RKO (cell line): ENCODE measurements at regions not wholly inside any gene's neighbourhood (a gene's known extent, or its start where the extent isn't known, plus 50 kb on each side); places are given as distances from the start of the nearest gene placed in this dataset.

Experiments used
- DNase-seq: peaks from one replicate; pipeline ENCODE4 v3.0.0-alpha.2; 2016; ENCODE audit warnings: low spot score

DNA sequence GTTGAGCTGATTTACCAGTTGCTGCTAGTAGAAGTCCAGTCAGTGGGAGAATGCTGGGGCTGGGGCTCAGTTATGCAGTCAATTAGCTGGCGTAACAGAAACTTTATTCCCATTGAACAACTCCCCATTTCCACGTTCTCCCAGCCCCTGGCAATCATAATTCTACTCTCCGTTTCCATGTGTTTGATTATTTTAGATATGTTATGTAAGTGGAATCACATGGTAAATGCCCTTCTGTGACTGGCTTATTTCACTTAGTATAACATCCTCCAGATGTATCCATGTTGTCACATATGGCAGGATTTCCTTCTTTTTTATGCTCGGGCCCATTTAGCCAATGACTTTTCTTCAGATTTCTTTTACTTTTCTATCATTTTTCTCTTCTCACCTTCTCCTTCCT is 61.1 kb upstream of the EXOC4 start:
- DNase-seq = no peak

DNA sequence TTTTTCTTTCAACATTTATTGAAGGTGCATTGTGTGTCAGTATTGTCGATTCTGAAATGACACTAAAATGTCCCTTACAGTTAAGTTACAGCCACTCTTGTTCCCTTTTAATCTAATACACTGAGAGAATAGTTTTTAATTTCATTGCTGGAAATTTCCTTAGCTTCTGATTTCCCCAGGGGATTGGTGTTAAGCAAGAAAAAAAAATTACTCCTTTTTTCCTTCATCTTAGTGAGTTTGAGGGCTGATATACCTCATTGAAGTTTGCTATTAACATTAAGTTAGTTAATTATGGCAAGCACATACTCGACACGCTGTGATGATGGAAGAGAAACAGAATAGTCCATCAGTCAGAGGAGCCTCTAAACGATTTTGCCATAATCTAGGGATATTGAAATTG is 57.0 kb upstream of the EXOC4 start:
- no peak for DNase-seq

DNA sequence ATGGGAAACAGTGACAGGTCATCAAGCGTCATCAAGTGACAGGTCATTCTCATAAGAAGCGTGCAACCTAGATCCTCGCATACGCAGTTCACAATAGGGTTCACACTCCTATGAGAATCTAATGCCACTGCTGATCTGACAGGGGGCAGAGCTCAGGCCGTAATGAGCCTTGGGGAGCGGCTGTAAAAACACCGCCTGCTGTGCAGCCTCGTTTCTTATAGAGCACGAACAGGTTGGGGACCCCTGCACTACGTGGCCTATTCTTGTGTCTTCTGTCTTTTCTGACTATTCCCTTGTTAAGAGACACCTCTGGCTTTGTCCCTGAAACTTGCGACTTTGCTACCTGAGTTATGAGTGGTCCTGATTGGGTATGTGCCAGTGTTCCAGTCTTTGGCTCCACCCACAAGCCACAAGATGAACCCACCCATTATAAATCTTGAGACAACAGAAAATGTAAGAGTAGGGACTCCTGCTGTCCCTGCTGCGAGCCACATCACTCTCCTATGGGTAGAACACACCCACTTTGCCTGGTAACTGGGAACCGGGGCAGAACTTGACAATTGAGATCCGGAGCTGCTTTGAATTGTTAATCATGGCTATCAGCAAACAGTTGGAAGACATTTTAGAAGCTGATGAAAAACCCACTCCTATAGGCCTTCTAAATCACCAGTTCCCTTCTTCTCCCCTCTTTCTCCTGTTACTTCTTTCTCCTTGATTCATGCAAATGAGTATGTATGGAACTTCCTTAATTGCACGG is 55.8 kb upstream of the EXOC4 start:
- DNase-seq = no peak

DNA sequence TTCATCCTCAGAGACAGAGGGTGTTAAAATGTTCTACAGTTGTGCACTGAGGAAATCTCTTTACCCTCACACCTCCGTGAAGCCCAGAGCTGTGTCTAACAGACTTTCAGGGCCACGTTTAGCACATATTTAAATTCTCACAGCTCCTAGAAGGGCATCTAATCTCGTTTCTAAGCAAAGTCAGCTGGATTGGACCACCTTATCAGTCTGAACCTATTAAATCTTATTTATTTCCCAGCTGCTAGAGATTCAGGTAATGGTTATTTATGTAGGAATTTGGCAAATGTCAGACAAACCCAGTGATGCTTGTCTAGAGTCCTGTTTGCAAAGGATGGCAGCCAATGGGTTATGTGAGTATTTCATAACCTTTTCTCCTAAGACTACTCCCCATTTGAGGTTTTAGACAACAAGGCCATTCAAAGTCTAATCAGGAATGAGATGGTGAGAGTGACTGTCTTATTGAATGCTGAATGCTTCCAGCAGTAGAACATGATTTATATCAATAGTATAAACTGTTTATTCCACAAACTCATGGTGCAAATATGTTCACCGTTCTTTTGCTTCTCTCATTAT is 54.8 kb upstream of the EXOC4 start:
- no peak for DNase-seq

DNA sequence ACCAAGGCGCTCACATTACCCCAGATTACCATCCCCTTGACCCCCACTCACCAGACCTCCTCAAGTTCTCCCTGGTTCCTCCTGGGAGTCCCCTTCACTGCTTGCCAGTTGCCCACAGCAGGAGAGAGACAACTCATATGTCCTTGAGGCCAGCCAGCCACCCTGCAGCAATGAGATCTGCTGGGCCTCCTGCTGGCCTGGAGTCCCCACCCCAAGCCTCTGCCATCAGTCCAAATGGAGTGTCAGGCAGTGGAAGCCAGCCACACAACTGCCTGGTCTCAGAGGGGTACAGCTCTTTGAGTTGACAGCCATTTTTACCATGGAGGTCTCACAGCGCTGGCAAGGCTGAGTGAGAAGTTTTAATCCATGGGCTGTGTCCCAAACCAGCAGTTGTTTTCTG is 53.0 kb upstream of the EXOC4 start:
- no peak for DNase-seq

DNA sequence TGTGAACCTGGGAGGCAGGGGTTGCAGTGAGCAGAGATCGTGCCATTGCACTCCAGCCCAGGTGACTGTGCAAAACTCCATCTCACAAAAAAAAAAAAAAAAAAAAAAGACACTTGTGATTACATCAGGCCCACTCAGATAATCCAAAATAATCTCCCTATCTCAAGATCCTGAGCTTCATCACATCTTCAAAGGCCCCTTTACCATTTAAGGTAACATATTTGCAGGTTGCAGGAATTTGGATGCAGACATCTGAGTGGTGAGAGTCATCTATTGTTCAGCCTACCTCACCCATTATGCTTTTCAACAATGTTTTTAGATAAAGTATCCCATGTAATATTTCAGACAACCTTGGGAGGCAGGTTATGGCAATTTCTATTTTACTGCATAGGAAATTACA is 51.4 kb upstream of the EXOC4 start:
- DNase-seq = no peak

DNA sequence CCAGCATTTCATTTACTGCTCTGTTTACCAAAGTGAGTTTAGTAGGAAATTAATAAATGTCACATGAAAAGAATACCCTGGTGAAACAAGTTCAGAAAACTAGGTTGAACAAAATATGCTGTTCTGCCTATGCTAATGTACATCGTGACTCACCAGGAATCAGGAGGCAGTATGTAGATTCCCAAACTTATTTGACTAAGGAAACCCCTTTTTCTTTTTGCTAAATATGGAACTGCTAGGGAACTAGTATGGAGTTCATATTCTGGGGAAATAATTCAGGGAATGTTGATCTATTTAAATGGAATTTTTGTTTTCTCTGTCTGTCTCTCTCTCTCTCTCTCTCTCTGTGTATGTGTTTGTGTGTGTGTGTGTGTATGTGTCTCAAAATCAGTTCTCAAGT is 49.9 kb upstream of the EXOC4 start:
- DNase-seq = no peak
